ENCODE measurements at regions not wholly inside any gene's neighbourhood (a gene's known extent, or its start where the extent isn't known, plus 50 kb on each side); places are given as distances from the start of the nearest gene placed in this dataset.

DNA sequence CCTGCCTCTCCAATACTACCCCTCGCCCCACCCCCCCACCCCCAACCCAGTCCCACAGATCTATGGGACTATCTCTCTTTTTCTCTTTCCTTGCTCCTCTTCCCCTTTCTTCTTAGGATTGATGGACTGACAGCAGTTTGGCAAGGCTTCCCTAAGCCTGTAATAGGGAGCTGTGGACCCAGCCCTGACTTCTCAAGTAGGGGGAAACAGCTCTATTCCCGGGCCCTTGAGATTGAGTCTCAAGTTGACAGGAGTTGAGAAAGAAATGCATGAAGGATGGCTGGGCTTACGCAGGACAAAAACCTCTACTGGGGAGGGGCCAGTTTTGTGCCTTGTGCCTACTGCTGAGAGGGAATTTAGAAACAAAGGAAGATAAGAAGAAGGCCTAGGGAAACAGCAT lies 60.4 kb downstream of the SMUG1 start:
- TF ChIP-seq CTCF (IDR thresholded peaks at IDR 0.05) (no peak), POLR2A (IDR thresholded peaks at IDR 0.05; ENCODE audit: low read depth) (no peak), POLR2AphosphoS5 (IDR thresholded peaks at IDR 0.05) (no peak)
